ENCODE measurements at regions not wholly inside any gene's neighbourhood (a gene's known extent, or its start where the extent isn't known, plus 50 kb on each side); places are given as distances from the start of the nearest gene placed in this dataset.

- TF ChIP-seq ZBTB44 (CRISPR knock-in tag; IDR thresholded peaks at IDR 0.05): no peak
These were observed 598.6 kb downstream of the TBC1D32 start (continued) for GRCh38 chr6:120735641-120736040.

- H3K9me3 ChIP-seq (ENCODE audit: low read length): peaks cover 53% of the 10 kb centered on the region
- CTCF ChIA-PET (ENCODE audit: low intra/inter-chr PET ratio, low total read pairs): no interaction called here
- no peak for FAIRE-seq
These were observed 623.0 kb downstream of the TBC1D32 start for GRCh38 chr6:120711255-120711654.

More at GRCh38 chr6:120711255-120711654, 623.0 kb downstream of the TBC1D32 start:
- WGBS (ENCODE audit: low lambda C conversion rate): 4% methylated on average over 3 of the region's 3 CpGs
- Histone ChIP-seq H3K9ac (ENCODE audit: insufficient read depth, low read depth, low read length) (no peak overlapping the region), H3K4me1 (ENCODE audit: insufficient read depth, low read length) (no peaks in the 10 kb centered on the region), H2AFZ (ENCODE audit: low read length) (no peak overlapping the region), H3K4me3 (replicated peaks in 1 of 3; ENCODE audit: insufficient read depth in 1 of 3, low read depth in 2 of 3, low read length in 3 of 3) (no peak overlapping the region), H3K27ac (ENCODE audit: extremely low read length, insufficient read depth, low read length) (no peak overlapping the region), H3K27me3 (ENCODE audit: control insufficient read depth in 1 of 2, insufficient read depth in 2 of 2, low read length in 2 of 2) (no peaks in the 10 kb centered on the region), H3K4me2 (ENCODE audit: low read depth, low read length) (no peak overlapping the region), H3K79me2 (ENCODE audit: insufficient read depth, low read length) (no peaks in the 10 kb centered on the region), H4K20me1 (ENCODE audit: insufficient read depth, low read length) (no peaks in the 10 kb centered on the region), H3K36me3 (replicated peaks in 1 of 2; ENCODE audit: control insufficient read depth in 1 of 2, insufficient read depth in 2 of 2, low read length in 2 of 2) (no peaks in the 10 kb centered on the region)
- BruUV-seq (replicated peaks): no TSS peak
- intact Hi-C loops (cut with micrococcal nuclease; ENCODE audit: unreplicated experiment): no loop called here
- in situ Hi-C loops (cut with HindIII; ENCODE audit: extremely low pct_ligation_motif_present, low pct_unique_long_range_greater_than_20kb): no loop called here
- no peak for ATAC-seq
- POLR2A ChIA-PET: no interaction called here
- DNase-seq (ENCODE audit: low spot score): no peak
- TF ChIP-seq ZNF484 (CRISPR knock-in tag; IDR thresholded peaks at IDR 0.05; ENCODE audit: borderline replicate concordance, low read depth): no peak
- TF ChIP-seq ZNF512 (CRISPR knock-in tag; IDR thresholded peaks at IDR 0.05): no peak
- TF ChIP-seq ZXDC (CRISPR knock-in tag; IDR thresholded peaks at IDR 0.05): no peak
- TF ChIP-seq CEBPG (CRISPR knock-in tag; IDR thresholded peaks at IDR 0.05): no peak
